Upper lobe of left lung (tissue), 4 donors: ENCODE measurements at regions not wholly inside any gene's neighbourhood (a gene's known extent, or its start where the extent isn't known, plus 50 kb on each side); places are given as distances from the start of the nearest gene placed in this dataset.

Experiments
- EP300 ChIP-seq, 4 donors: sonication (generic); formaldehyde crosslinking; IDR thresholded peaks; one replicate each; pipeline ENCODE4 v1.5.1; 2017; ENCODE audit warnings: antibody characterized with exemption in 4 of 4, control low read depth in 2 of 4
- POLR2A ChIP-seq, 4 donors: fragments of 450-650 bp; IDR thresholded peaks; one replicate each; pipeline ENCODE4 v1.5.1; 2016 to 2017; ENCODE audit warnings: antibody characterized with exemption in 4 of 4, mild to moderate bottlenecking in 2 of 4
- POLR2AphosphoS5 ChIP-seq, 2 donors: sonication (generic); formaldehyde crosslinking; IDR thresholded peaks; one replicate each; pipeline ENCODE4 v1.5.1; 2017; ENCODE audit warnings: antibody characterized with exemption in 2 of 2
- TF ChIP-seq, protein P1 (sequence below), 6 experiments: fragments of 450-650 bp in 4 of 6; fragments of 200-600 bp in 2 of 6; sonication (generic) in 2 of 6; IDR thresholded peaks; one replicate each; pipeline ENCODE4 v1.5.1; 2016 to 2019; ENCODE audit warnings: antibody characterized with exemption in 6 of 6

DNA sequence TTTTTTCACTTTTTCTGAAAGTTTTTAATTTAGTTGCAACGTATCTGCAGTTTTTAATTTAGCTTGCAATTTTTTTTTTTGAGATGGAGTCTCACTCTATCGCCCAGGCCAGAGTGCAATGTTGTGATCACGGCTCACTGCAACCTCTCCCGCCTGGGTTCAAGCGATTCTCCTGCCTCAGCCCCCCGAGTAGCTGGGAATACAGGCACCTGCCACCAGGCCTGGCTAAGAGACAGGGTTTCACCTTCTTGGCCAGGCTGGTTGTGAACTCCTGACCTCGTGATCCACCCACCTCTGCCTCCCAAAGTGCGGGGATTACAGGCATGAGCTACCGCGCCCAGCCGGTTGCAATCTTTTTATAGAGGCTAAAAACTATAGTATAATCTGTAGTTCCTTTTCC is 142.9 kb upstream of the ALCAM start:
- TF ChIP-seq EP300 (IDR thresholded peaks at IDR 0.05) (no peak), POLR2A (IDR thresholded peaks at IDR 0.05) (no peak), POLR2AphosphoS5 (IDR thresholded peaks at IDR 0.05) (no peak)
- TF ChIP-seq, protein P1, sequence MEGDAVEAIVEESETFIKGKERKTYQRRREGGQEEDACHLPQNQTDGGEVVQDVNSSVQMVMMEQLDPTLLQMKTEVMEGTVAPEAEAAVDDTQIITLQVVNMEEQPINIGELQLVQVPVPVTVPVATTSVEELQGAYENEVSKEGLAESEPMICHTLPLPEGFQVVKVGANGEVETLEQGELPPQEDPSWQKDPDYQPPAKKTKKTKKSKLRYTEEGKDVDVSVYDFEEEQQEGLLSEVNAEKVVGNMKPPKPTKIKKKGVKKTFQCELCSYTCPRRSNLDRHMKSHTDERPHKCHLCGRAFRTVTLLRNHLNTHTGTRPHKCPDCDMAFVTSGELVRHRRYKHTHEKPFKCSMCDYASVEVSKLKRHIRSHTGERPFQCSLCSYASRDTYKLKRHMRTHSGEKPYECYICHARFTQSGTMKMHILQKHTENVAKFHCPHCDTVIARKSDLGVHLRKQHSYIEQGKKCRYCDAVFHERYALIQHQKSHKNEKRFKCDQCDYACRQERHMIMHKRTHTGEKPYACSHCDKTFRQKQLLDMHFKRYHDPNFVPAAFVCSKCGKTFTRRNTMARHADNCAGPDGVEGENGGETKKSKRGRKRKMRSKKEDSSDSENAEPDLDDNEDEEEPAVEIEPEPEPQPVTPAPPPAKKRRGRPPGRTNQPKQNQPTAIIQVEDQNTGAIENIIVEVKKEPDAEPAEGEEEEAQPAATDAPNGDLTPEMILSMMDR (IDR thresholded peaks at IDR 0.05): no peak
